HCEC 1CT (cell line): ENCODE measurements at regions not wholly inside any gene's neighbourhood (a gene's known extent, or its start where the extent isn't known, plus 50 kb on each side); places are given as distances from the start of the nearest gene placed in this dataset.

Source experiments
- DNase-seq: peaks from one replicate; pipeline ENCODE4 v3.0.0-alpha.2; 2017

- DNase-seq: no peak
Measured at GRCh38 chr5:165783024-165783423, 2277.6 kb downstream of the MAT2B start.

DNA sequence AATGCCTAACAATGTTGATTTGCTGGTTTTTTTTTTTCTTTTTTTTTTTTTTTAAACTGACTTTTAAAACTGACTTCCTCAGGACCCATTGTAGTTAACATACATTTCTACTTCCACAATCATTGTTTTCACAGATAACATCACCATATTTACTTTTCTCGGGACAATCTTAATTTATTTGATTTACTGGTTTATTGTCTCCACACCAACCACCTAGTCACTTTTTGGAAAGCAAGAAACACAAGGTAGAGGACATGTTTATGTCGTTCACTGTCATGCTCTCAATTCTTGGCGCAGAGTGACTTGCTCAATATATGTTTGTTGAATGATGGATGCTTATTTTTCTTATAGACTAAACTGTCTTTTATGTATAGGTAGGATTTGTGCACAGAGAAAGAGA lies 2280.7 kb downstream of the MAT2B start:
- no peak for DNase-seq

DNA sequence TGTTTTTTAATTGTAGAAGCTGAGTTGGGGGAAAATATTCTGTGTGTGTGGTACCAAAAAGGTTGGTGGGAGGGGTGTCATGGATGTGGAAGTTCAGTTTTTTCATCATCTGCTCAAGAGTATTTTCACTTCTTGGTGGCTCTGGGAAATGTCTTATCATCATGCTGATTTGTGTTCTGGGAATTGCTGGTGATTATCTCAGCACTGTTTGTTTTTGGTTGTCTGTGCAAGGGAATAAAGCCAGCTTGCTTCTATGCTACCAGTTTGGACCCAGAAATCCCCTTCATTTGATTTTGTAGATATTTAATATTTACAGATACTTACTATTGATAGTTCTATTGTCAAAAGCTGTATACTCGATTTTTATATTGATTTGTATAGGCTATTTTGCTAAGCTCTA lies 2289.7 kb downstream of the MAT2B start:
- DNase-seq: no peak

GRCh38 chr5:165805756-165806155 lies 2300.3 kb downstream of the MAT2B start:
- DNase-seq: peak; percentile 54

DNA sequence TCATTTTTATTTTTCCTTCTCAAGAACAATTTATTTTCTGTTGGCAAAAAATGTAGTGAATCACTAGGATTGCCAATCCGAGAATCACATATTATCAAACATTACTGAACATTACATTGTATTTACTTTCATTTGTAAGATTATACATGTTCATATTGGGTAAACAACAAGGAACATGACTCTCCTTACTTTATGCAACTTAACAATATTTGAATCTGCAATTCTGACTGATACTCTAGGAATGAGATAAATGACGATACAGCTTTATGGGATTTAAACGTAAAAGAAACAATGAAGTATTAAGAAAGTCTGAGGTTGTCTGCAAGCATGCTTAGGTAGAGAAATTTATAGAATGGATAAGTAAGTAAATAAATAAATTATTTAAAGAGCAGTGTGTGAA lies 2302.9 kb downstream of the MAT2B start:
- DNase-seq: no peak

GRCh38 chr5:165809914-165810313 lies 2304.5 kb downstream of the MAT2B start:
- no peak for DNase-seq

- no peak for DNase-seq
Measured at GRCh38 chr5:165829504-165829903, 2324.1 kb downstream of the MAT2B start.

GRCh38 chr5:165834891-165835290 lies 2329.5 kb downstream of the MAT2B start:
- DNase-seq: no peak

DNA sequence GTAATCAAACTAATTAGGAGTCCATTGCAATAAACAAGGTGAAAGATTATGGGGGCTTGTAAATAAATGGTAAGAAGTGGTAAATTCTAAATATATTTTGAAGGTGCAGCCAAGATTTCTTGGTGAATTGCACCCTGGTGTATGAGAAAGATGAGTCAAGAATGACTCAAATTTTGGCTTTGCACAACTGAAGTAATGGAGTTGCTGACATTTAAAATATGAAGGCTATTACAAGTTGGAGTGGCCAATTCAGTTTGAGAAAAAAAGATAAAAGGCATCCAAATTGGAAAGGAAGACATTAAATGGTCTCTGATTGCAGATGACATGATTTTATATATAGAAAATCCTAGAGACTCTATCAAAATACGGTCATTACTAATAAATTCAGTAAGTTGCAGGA lies 2330.6 kb downstream of the MAT2B start:
- DNase-seq: peak; percentile 32

GRCh38 chr5:165837286-165837685 lies 2331.9 kb downstream of the MAT2B start:
- no peak for DNase-seq

DNA sequence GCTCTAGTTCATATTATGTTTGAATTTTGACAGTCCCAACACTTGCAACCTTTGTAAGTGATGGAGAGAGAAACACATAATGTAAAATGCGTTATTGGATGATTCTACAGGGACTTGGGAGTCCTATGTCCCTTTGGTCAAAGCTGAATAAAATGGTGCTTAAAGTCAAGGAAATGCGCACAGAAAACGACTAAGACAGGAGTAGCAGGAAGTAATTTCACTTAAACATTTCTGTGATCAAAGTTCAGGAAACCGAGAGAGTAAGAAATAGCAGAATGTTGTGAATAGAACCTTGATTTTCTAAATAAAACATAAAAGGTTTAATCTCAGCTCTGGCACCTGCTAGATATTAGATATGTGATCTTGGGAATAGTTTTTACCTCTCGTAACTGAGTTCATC lies 2339.2 kb downstream of the MAT2B start:
- DNase-seq: no peak

DNA sequence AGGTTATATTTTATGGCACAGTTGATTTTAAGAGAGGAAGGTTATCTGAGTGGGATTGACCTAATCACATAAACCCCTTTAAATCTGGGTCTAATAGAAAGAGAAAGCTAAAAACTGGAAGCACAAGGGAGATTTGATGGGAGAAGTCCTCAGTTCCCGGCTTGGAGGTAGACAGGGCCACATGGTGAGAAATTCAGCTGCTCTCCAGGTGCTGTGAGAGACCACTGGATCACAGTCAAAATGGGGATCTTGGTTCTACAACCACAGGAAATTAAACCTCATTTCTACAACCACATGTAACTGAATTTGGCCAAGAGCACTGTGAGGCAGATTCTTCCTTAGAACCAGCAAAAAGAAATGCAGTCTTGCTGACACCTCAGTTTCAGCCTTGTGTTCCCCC lies 2352.7 kb downstream of the MAT2B start:
- no peak for DNase-seq

DNA sequence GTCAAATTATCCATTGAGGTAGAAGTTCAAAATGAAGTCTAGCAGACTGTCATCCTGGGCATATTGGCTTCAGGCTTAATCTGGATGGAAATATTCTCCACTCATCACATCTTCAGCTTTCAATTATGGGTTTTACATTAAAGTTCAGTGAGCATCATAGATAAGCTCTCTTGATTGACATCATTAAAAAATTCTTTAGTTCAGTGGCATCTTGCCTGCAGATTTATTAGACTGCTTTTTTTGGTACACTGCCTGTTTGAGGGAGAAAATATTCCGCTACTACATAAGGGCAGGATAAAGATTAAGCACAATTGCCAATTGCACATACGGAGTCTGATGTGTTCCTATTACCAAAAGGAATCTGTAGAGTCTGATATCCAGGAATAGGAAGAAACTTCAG lies 2353.8 kb downstream of the MAT2B start:
- no peak for DNase-seq

- DNase-seq: no peak
Measured at GRCh38 chr5:165863239-165863638, 2357.8 kb downstream of the MAT2B start.

- no peak for DNase-seq
Measured at GRCh38 chr5:165871291-165871690, 2365.9 kb downstream of the MAT2B start.

- DNase-seq: no peak
Measured at GRCh38 chr5:165874851-165875250, 2369.4 kb downstream of the MAT2B start.

GRCh38 chr5:165876538-165876937 lies 2371.1 kb downstream of the MAT2B start:
- no peak for DNase-seq

- no peak for DNase-seq
Measured at GRCh38 chr5:165877475-165877874, 2372.1 kb downstream of the MAT2B start.

- peak; percentile 9 for DNase-seq
Measured at GRCh38 chr5:165881259-165881658, 2375.8 kb downstream of the MAT2B start.

DNA sequence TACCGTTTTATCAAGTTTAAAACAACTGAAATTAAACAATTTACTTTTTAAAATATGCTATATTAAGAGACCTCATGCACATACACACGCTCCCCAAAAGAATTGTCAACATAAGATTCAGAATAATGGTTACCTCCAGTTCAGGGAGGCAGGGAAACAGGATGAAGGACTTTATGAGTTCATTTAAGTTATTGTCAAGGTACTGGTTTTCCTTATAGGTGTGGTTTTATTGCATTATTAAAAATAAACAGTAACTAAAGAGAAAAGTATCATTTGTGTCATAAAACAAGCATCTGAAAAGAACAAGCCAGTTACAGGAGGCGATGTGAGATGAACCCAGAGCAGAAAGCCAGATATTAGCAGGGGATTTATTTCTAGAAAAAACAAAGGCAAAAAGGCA lies 2376.7 kb downstream of the MAT2B start:
- no peak for DNase-seq

- no peak for DNase-seq
Measured at GRCh38 chr5:165885623-165886350, 2380.4 kb downstream of the MAT2B start.

- DNase-seq: no peak
Measured at GRCh38 chr5:165887147-165887546, 2381.7 kb downstream of the MAT2B start.

GRCh38 chr5:165892383-165892782 lies 2387.0 kb downstream of the MAT2B start:
- peak; percentile 3 for DNase-seq

DNA sequence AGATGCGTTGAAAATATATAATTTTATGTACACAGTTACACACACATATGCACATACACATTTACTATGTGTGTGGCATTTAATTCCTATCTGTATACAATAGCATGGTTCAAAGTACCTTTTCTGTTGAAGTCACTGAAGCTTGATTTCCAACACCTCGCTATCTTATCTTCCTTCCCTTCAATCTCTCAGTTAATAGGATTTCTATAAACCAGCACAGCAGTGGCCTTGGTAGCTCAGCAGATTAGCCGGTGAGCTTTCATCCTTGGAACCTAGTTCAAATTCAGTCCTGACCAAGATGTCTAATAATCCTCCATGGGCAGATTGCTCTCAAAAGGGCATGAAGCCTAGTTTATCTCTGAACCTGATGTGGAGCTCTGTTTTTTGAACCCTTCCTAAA lies 2389.5 kb downstream of the MAT2B start:
- no peak for DNase-seq

GRCh38 chr5:165903835-165904234 lies 2387.6 kb upstream of the WWC1 start:
- no peak for DNase-seq
